Esophagus muscularis mucosa (tissue), 3 donors: ENCODE measurements at regions not wholly inside any gene's neighbourhood (a gene's known extent, or its start where the extent isn't known, plus 50 kb on each side); places are given as distances from the start of the nearest gene placed in this dataset.
"Not testable (repeated sequence)": the region's sequence is repeated elsewhere in the genome, so short reads cannot be mapped to it uniquely, and the experiment has no call there.

ENCODE experiments used
- EP300 ChIP-seq: sonication (generic); formaldehyde crosslinking; IDR thresholded peaks from one replicate; pipeline ENCODE4 v1.6.1; 2017; ENCODE audit warnings: antibody characterized with exemption
- TF ChIP-seq, protein P1 (sequence below), 3 experiments: fragments of 200-600 bp in 2 of 3; fragments of 450-650 bp in 1 of 3; sonication (generic) in 2 of 3; IDR thresholded peaks; one replicate each; pipeline ENCODE4 v1.5.1; 2017 to 2019; ENCODE audit warnings: antibody characterized with exemption in 3 of 3, mild to moderate bottlenecking in 2 of 3, moderate library complexity in 1 of 3

DNA sequence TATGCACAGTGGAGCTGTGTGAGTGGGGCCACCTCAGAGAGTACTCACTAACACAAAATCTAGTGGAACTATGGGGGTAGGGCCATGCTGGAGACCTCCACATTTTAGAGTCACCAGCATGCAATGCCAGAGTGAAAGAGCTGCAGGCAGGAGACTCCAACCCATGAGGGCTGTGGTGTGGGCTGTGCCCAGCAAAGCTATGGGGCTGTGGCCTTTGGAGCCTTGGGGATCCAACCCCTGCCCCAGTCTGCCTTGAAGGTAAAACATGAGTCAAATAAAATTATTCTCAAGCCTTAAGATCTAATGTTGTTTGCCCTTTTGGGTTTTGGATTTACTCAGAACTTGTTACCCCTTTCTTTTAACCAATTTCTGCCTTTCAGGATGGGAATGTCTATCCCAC, 163.8 kb upstream of the ZNF658 start:
- TF ChIP-seq, protein P1, sequence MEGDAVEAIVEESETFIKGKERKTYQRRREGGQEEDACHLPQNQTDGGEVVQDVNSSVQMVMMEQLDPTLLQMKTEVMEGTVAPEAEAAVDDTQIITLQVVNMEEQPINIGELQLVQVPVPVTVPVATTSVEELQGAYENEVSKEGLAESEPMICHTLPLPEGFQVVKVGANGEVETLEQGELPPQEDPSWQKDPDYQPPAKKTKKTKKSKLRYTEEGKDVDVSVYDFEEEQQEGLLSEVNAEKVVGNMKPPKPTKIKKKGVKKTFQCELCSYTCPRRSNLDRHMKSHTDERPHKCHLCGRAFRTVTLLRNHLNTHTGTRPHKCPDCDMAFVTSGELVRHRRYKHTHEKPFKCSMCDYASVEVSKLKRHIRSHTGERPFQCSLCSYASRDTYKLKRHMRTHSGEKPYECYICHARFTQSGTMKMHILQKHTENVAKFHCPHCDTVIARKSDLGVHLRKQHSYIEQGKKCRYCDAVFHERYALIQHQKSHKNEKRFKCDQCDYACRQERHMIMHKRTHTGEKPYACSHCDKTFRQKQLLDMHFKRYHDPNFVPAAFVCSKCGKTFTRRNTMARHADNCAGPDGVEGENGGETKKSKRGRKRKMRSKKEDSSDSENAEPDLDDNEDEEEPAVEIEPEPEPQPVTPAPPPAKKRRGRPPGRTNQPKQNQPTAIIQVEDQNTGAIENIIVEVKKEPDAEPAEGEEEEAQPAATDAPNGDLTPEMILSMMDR (IDR thresholded peaks at IDR 0.05), result not testable (repeated sequence)
- not testable (repeated sequence) for TF ChIP-seq EP300
